ENCODE measurements at regions not wholly inside any gene's neighbourhood (a gene's known extent, or its start where the extent isn't known, plus 50 kb on each side); places are given as distances from the start of the nearest gene placed in this dataset.

DNA sequence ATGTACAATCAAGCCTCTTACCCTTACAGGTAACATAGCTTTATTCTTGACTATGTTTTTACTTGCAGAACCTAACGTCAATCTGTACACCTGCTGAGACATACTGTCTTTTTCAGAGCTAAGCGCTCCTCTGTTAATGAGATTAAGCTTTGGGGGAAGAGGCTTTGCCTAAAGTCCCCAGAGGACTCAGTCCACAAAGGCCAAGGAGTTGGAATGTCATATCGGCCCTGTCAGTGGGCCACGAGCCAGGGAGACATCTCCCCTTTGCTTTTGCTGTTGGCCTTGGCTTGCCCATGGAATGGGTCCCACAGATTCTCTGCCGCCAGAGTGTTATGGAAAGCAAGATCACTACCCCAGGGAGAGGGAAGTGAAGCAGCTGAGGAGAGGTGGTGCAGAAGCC lies 64.1 kb upstream of the SOX4 start:
- no peak for DNase-seq (ENCODE audit: low spot score)
- in situ Hi-C loops (cut with HindIII; ENCODE audit: low sequenced_read_pairs), result no loop called here

GRCh38 chr6:21531393-21531792 lies 62.2 kb upstream of the SOX4 start:
- DNase-seq (ENCODE audit: low spot score), result no peak
- in situ Hi-C loops (cut with HindIII; ENCODE audit: low sequenced_read_pairs), result no loop called here

DNA sequence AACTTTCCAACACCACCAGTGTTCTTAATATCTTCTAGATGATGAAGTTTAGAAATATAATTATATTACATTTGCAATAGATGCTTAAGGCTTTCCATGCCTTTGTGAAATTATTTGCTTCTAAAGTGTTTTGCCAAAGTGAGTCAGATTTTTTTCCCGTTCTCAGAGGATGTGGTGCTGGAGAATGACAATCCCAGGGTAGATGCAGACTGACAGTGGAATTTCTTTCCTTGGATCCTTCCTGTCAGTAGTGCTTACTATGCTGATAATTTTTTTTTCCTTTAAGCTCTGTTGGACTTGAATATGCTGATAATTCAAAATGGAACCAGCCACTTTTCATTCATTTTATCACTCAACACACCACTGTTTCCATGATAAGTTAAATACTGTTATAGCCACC lies 59.9 kb upstream of the SOX4 start:
- in situ Hi-C loops (cut with HindIII; ENCODE audit: low sequenced_read_pairs), result no loop called here
- no peak for DNase-seq (ENCODE audit: low spot score)

DNA sequence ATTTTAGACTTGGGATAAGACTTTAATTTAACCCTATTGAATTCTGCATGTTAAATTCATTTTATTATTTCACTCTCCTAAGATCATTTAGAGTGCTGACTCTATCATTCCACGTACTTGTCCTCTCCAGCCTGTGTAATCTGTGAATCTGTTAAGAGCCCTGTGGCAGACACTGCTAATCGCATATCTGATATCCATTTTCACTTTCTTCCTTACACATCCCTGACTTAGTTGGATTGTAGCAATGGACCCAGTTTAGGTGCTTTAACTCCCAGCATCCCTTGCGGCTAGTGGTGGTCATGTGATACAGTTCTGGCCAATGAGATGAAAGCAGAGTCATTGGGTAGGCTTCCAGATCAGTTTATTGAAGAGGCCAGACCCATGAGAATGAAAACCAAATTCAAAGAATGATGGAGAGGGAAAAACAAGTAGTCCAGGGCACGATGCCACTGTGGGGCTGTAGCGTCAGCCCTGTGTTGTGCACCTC lies 57.2 kb upstream of the SOX4 start:
- DNase-seq (ENCODE audit: low spot score), result no peak
- in situ Hi-C loops (cut with HindIII; ENCODE audit: low sequenced_read_pairs), result no loop called here

DNA sequence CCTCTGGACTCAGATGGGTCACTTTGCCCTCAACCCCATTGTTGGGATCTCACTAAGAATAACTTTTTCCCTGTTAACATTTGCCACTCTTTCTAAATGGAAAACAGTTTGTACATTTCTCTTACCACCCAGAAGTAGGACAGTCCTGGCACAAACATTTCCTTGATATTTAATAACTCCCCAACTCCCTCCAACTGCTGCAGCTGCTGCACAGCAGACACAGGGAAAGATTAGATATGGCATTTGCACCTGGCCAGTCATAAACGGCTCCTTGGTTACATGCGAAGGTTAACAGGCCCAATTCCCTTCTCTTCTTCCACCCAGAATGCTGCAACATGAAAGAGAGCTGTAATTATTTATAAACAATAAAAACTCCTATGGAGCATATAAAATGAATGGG lies 55.9 kb upstream of the SOX4 start:
- in situ Hi-C loops (cut with HindIII; ENCODE audit: low sequenced_read_pairs), result no loop called here

DNA sequence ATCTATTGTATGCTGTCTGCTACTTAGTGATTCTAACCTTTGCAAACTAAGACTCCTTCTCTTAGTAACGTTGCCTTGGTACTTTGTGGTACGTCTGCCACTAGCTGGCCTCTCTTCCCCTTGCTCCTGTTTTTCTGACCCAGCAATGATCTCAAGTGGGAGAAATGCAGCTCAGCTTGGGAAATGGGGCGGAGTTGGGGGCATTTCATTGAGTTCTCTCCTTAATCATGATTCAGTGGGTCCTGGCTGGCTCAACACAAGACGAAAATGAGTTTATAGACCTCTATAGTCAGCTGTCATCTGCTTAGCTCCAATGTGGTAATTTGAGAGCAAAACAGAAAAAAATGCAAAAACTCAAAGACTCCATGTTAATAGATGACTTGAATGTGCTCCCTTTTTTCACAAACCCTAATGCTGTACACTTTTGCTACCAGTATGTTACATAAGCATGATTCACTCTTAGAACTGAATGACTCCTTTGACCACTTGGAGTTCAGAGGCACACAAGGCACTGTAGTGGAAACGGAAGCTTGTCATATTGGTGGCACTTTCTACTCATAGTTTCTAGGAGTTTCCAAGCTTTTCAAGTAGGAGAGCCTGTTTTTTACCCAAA lies 55.3 kb upstream of the SOX4 start:
- no peak for DNase-seq (ENCODE audit: low spot score)
- in situ Hi-C loops (cut with HindIII; ENCODE audit: low sequenced_read_pairs), result no loop called here

More for the DNA sequence above, 55.9 kb upstream of the SOX4 start:
- no peak for DNase-seq (ENCODE audit: low spot score)

DNA sequence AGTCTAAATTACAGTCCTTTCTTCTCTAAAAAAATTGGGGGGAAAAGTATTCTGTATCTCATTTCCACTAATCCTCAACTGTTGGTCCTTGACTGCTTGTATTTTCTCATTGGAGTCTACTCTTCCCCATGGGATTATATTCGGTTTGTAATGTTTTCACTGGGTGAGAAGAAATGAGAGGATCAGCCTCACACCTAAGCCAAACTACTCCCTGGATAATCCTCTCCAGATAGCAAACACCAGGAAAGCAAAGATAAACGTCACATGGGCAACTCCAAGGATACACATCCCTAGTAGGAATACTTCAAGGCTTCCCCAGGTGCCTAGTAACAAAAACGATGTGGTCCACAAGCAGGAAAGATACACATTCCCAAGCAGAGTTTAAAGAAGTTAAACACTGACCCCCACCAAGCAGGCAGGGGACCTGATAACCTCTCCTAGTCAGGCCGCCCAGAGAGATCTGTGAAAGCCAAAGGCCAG lies 53.9 kb upstream of the SOX4 start:
- no peak for DNase-seq (ENCODE audit: low spot score)
- in situ Hi-C loops (cut with HindIII; ENCODE audit: low sequenced_read_pairs), result no loop called here

Measured in G401 (cell line).